NCI-H2171 (cell line): ENCODE measurements at regions not wholly inside any gene's neighbourhood (a gene's known extent, or its start where the extent isn't known, plus 50 kb on each side); places are given as distances from the start of the nearest gene placed in this dataset.
"Not testable (repeated sequence)": the region's sequence is repeated elsewhere in the genome, so short reads cannot be mapped to it uniquely, and the experiment has no call there.

Experiments
- DNase-seq: peaks from one replicate; lab custom pipeline; 2025; lab: John Stamatoyannopoulos, UW

GRCh38 chr11:112617977-112618826, 343.0 kb upstream of the NCAM1 start:
- no peak for DNase-seq

- DNase-seq = no peak
Observed at GRCh38 chr11:112619106-112619505, 342.1 kb upstream of the NCAM1 start.

DNA sequence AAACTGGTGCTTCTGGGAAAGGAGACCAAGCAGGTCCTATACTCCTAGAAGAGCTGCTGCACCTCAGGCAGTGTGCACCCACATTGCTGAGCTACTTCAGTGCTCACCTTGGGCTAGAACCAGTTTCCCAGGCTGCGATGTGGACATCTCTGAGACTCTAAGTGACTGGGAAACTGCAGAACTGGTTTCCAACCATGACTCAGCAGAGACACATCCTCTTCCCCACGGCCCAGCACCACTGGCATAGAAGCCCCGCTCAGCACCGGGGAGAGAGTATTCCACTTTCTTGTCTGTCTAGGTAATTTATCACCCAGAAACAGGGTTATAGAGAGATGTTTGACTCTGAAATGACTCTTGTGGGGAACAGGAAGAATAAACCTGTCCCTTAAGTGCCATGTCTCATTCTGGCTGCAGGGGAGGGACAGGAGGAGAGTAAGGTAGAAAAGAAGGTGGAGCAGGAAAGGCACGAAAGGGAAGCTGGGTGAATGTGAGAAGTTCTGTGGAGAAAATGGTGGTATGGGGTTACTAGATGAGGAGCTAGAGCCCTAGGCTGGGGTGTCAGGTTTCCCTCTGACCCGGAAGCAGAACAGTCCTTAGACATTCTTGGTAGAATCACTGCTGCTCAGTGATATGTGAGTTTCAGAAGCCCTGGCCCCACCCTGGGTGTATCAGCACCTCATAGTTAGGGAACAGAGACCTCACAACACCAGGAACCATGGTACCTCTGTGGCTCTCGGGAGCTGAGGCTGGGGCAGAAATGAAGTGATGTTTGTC, 340.4 kb upstream of the NCAM1 start:
- no peak for DNase-seq

DNA sequence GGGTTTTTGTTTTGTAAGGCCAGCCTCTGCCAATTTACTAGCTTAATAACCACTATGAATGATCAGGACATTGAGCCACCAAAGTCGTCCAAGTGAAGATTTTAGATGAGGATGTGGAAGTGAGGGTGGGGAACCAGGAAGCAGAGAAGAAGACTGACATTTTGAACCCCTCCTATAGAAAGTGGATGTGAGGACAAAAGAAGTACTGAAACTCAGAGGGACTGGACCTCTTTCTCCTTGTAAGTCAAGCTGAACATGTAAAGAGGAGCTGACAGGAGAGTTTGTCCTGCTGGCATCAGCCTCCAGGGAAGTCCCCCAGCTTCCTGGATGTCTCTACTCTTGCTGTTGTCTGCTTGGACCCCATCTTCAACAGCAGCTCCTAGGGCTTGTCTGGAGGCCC, 338.2 kb upstream of the NCAM1 start:
- no peak for DNase-seq

DNA sequence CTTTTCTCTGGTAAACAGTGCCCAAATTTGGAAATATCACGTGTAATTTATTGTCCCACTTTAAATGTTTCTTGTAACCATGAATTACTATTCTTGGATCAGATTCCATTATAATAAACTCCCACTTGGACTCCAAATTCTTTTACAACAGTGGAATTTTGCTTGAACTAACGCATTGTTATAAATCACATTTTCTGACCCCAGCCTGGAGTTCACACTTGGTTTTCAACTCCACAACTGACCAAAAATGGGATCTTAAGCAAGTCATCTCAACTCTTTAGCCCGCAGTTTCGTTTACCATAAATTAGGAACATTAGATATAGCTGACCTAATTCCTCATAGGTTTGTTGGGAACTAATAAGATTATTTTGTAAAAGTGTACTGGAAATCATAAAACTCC, 336.8 kb upstream of the NCAM1 start:
- DNase-seq = no peak

- DNase-seq = not testable (repeated sequence)
Observed at GRCh38 chr11:112624971-112625370, 336.2 kb upstream of the NCAM1 start.

DNA sequence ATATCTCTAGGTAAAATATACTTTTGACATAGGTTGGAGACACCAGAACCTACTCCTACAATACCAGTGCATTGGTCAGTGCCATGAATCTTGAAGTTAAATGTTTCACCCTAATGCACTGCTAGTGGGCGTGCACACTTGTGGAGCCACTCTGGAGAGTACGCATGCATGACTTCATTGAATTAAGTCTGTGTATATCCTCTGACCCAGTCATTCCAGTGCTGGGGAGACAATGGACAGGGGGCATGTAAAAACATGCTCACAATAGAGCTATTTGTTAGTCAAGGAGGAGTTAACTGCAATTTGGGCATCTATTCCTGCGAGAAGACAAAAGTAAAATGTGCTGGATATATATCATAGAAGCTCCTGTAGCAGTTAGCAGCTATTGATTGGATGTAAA, 335.4 kb upstream of the NCAM1 start:
- no peak for DNase-seq

DNA sequence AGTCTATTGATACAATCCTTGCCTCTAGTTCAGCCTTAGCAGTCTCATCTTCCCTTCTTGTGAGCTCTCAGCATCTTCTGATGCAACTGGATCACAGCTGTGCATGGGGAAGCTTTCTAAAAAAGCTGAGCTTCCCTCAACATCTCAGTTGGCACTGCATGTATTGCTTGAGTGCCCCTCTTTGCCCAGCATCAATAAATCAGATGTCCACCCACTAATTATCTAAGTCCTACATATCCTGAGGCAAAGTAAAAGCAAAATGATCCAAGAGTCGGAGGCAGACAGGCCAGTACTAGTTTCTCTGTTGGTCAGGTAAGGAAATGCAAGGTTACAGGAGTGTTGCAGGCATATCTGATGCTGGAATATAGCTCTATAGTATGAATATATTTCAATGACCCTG, 334.5 kb upstream of the NCAM1 start:
- no peak for DNase-seq

DNA sequence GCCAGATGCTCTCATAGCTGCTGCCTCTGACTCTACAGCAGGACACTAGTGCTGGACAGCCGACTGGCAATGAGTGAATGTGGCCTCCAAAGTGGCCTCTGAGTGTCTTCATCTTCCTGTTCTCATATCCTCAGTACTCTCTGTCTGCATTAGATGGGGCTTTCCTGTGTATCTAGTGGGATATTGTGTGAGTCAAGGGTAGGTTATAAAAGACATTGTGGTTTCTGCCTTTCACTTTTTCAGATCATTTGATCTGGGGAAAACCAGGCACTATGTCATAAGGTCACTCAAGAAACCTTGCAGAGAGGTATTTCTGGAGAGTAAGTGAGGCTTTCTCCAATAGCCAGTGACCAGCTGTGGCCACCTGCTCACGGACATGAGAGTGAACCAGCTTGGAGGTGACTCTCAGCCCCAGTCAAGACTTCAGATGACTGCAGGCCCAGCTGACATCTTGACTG, 333.6 kb upstream of the NCAM1 start:
- no peak for DNase-seq

DNA sequence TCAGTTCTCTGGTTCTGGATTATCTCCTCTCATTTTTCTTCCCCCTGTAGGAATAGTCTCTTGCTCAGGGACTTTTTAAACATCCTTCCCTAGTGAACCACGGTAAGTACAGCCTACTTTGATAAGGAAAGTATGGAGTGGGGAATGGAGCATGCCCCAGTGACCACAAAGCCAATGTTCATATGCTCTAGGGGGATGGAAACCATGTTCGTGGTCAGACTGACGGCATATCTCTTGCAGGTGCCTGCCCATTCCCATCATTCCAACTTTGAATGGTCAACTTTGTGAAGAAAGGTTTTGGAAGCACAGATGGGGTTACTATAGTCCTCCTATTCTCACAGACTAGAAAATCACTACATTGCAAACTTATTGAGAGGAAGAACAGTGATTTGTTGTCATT, 332.5 kb upstream of the NCAM1 start:
- DNase-seq = no peak

GRCh38 chr11:112630496-112630895, 330.7 kb upstream of the NCAM1 start:
- DNase-seq = no peak

GRCh38 chr11:112631333-112631732, 329.9 kb upstream of the NCAM1 start:
- DNase-seq = no peak

GRCh38 chr11:112632866-112633505, 328.2 kb upstream of the NCAM1 start:
- no peak for DNase-seq

DNA sequence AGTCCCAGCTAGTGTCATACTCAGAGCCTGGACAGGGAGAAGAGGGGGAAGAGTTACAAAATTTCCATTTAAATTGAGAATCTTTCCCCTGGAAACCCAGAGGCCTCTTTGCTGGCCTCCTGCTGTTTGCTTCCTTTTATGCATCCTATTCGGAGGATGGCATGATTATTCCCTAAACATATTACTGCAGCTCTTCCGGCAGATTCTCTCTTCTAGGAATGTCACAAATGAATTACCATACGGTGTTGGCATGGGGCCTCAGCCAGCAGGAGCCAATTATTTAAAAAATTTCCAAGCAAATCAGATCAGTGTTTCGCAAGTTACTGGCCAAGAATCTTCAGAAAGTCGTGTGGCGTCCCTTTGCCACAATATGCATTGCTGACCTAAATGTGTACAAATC, 326.7 kb upstream of the NCAM1 start:
- DNase-seq = no peak

DNA sequence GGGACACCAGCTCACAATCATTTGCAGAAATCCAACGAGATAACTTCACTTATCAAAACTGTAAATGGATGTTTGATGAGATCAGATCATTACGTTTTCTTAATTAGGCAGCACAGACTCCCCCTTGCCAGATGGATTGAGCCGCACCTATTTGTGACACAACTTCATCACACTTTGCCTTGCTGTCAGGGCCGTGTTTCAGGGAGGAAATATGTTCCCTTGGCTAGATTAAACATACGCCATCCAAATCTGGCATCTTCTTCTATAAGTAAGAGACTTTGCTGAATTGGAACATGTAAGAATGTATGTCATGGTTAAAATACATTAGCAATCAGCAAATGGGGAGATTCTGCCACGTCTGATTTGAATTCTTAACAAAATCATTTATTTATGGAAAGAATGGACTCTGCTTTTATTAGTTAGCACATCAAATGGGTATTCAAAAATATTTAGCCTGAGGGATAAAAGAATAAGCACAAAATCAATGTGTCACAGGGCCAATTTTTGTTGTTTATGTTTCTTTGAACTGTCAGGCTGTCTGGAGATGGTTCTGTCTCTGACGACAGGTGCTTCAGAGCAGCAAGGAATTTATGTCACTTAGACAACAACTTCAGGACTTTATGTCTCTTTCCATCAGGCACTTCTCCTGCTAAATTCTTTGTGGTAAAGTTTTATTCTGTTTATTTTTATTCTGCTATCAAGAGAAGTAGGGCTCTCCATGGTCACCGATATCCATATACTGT, 326.1 kb upstream of the NCAM1 start:
- no peak for DNase-seq

- DNase-seq = no peak
Observed at GRCh38 chr11:112637076-112637475, 324.1 kb upstream of the NCAM1 start.

DNA sequence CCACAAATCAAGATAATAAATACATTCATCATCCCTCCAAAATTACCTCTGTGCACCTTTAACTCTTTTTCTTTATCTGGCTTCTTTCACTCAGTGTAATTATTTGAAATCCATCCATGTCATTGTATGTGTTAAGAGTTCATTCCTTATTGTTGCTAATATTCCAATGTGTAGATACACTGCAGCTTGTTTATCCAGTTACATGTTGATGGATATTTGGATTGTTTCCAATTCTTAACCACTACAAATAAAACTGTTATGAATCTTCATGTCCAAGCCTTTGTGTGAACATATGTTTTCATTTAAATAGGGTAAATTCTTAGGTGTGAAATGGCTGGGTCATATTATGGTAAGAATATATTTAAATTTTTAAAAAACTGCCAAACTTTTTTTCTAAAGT, 323.3 kb upstream of the NCAM1 start:
- no peak for DNase-seq

DNA sequence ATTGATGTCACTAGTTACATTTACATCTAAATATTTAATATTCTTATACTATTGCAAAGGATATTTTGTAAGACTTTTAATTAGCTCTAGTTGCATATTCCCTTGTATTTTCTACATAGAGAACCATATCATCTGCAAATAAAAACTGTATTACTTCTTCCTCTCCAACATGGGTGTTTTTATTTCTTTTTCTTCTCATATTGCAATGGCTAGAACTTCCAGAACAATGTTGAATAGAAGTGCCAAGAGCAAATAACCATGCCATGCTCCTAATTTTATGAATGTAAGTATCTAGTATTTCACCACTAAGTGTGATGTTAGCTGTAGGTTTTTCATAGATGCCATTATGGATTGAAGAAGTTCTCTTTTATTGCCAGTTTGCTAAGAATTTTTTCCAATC, 321.8 kb upstream of the NCAM1 start:
- DNase-seq = no peak

GRCh38 chr11:112643416-112643815, 317.8 kb upstream of the NCAM1 start:
- no peak for DNase-seq

DNA sequence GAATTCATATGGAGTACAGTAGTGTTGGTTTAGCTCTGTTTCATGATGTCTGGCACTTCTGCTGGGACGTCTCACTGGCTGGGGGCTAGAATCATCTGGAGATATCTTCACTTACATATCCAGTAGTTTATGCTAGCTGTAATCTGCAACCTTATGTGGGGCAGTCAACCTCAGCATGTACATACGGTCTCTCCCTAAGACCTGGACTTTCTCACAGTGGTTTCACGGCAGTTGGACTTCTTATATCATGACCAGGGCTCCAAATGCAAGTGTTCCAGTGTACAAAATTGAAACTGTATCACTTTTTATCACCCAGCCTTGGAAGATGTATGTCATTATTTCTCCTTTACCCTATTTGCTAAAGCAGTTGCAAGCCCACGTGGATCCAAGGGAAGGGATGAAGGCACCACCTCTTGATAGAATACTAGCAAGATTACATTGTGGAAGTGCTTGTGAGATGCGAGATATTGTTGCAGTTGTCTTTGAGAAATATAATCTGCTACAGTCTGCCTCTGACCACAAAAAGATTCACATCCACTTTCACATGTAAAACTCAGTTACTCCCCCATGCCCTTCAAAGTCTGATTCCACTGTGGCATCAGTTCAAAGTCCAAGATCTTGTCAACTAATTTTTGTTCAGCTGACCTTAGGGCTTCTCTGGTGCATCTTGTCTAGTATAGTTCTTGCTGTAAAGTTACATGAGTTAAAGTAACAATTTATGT, 316.6 kb upstream of the NCAM1 start:
- no peak for DNase-seq

- DNase-seq = no peak
Observed at GRCh38 chr11:112649856-112650255, 311.4 kb upstream of the NCAM1 start.
